GM21576 (cell line): ENCODE measurements at regions not wholly inside any gene's neighbourhood (a gene's known extent, or its start where the extent isn't known, plus 50 kb on each side); places are given as distances from the start of the nearest gene placed in this dataset.
"Not testable (repeated sequence)": the region's sequence is repeated elsewhere in the genome, so short reads cannot be mapped to it uniquely, and the experiment has no call there.

Experiments
- ATAC-seq: cut with Tn5 transposase; IDR thresholded peaks from one replicate; pipeline ENCODE4 v1.9.1; 2021; ENCODE audit warnings: mild to moderate bottlenecking, moderate library complexity; ENCODE audit not compliant: unreplicated experiment

- no peak for ATAC-seq
Observed at GRCh38 chr2:107738266-107738665, 88.4 kb upstream of the RGPD4 start.

GRCh38 chr2:107740300-107740699 is 86.4 kb upstream of the RGPD4 start:
- ATAC-seq, result no peak

GRCh38 chr2:107742460-107743027 is 84.1 kb upstream of the RGPD4 start:
- no peak for ATAC-seq

GRCh38 chr2:107743274-107743673 is 83.4 kb upstream of the RGPD4 start:
- no peak for ATAC-seq

- ATAC-seq, result no peak
Observed at GRCh38 chr2:107745100-107745499, 81.6 kb upstream of the RGPD4 start.

- not testable (repeated sequence) for ATAC-seq
Observed at GRCh38 chr2:107746552-107747198, 80.0 kb upstream of the RGPD4 start.

- not testable (repeated sequence) for ATAC-seq
Observed at GRCh38 chr2:107747199-107747963, 79.3 kb upstream of the RGPD4 start.

- ATAC-seq, result no peak
Observed at GRCh38 chr2:107747964-107748583, 78.6 kb upstream of the RGPD4 start.

- ATAC-seq, result no peak
Observed at GRCh38 chr2:107751936-107752335, 74.8 kb upstream of the RGPD4 start.

GRCh38 chr2:107753806-107754205 is 72.9 kb upstream of the RGPD4 start:
- not testable (repeated sequence) for ATAC-seq

- ATAC-seq, result no peak
Observed at GRCh38 chr2:107757223-107757622, 69.5 kb upstream of the RGPD4 start.

GRCh38 chr2:107760620-107761364 is 65.9 kb upstream of the RGPD4 start:
- no peak for ATAC-seq

- ATAC-seq, result no peak
Observed at GRCh38 chr2:107772353-107772752, 54.3 kb upstream of the RGPD4 start.

GRCh38 chr2:107775211-107775610 is 51.5 kb upstream of the RGPD4 start:
- no peak for ATAC-seq

GRCh38 chr2:107775791-107776190 is 50.9 kb upstream of the RGPD4 start:
- ATAC-seq, result no peak

- ATAC-seq, result no peak
Observed at GRCh38 chr2:107776362-107776761, 50.3 kb upstream of the RGPD4 start.
